ENCODE measurements at regions not wholly inside any gene's neighbourhood (a gene's known extent, or its start where the extent isn't known, plus 50 kb on each side); places are given as distances from the start of the nearest gene placed in this dataset.

DNA sequence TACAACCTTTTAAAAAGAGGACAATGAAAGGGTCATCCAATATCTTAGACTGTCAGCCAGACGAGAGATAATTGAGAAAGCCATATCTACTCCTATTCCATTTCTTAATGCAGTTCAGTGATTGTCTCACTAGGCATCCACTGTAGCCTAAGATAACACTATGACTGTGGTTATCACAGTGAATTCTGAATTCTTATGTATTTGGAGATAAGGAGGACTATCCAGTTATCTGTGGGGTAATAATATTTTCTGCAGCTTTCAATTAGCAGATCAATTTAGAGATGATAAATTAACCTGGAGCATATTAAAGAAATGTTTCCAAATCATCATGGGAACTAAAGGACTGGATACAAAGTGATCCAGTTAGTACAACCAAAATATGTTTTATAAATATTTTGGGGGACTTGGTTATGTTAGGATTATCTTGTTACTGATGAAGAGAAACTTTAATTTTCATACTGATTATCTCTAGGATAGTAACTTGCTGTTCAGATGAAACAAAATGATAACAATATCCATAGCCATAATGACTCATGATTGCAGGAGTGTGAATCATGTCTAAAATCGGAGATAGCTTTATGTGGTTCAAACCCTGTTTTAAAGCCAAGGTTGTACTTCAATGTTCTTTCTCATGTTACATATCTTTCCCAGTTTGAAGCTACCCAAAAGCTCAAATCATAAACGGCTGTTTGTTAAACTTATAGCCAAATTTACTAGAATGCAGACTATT is 1152.0 kb downstream of the HACE1 start:
- TF ChIP-seq SUZ12 (IDR thresholded peaks at IDR 0.05; ENCODE audit: low read length) (no peak), RFX5 (IDR thresholded peaks at IDR 0.05; ENCODE audit: borderline replicate concordance, low read depth, low read length) (no peak), NANOG (IDR thresholded peaks at IDR 0.05; ENCODE audit: insufficient read depth, low read depth, low read length, poor library complexity, severe bottlenecking) (no peak), EZH2 (IDR thresholded peaks at IDR 0.05; ENCODE audit: low read depth, low read length, severe bottlenecking) (no peak), TAF7 (optimal IDR thresholded peaks at IDR 0.05; ENCODE audit: borderline replicate concordance, low read depth, low read length) (no peak), FOSL1 (IDR thresholded peaks at IDR 0.05; ENCODE audit: insufficient read depth, low read depth, low read length) (no peak), CTBP2 (IDR thresholded peaks at IDR 0.05; ENCODE audit: borderline replicate concordance, insufficient read depth, insufficient read length, low read length) (no peak), ASH2L (IDR thresholded peaks at IDR 0.05; ENCODE audit: low read length) (no peak), TEAD4 (IDR thresholded peaks at IDR 0.05; ENCODE audit: low read depth, low read length) (no peak)
- TF ChIP-seq, protein P1, sequence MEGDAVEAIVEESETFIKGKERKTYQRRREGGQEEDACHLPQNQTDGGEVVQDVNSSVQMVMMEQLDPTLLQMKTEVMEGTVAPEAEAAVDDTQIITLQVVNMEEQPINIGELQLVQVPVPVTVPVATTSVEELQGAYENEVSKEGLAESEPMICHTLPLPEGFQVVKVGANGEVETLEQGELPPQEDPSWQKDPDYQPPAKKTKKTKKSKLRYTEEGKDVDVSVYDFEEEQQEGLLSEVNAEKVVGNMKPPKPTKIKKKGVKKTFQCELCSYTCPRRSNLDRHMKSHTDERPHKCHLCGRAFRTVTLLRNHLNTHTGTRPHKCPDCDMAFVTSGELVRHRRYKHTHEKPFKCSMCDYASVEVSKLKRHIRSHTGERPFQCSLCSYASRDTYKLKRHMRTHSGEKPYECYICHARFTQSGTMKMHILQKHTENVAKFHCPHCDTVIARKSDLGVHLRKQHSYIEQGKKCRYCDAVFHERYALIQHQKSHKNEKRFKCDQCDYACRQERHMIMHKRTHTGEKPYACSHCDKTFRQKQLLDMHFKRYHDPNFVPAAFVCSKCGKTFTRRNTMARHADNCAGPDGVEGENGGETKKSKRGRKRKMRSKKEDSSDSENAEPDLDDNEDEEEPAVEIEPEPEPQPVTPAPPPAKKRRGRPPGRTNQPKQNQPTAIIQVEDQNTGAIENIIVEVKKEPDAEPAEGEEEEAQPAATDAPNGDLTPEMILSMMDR (IDR thresholded peaks at IDR 0.05; ENCODE audit: control extremely low read depth in 1 of 3, insufficient read depth in 1 of 3, low read depth in 1 of 3, low read length in 3 of 3) = no peak

More for the DNA sequence above, 1152.0 kb downstream of the HACE1 start:
- no peak overlapping the region for H3K4me2 ChIP-seq (ENCODE audit: insufficient read depth in 1 of 2, low read depth in 2 of 2, low read length in 2 of 2)
- no peaks in the 10 kb centered on the region for H4K20me1 ChIP-seq (replicated peaks in 1 of 2; ENCODE audit: control insufficient read depth in 1 of 2, insufficient read depth in 2 of 2, low read length in 2 of 2)
- no peaks in the 10 kb centered on the region for H3K79me1 ChIP-seq (ENCODE audit: low read depth, low read length)
- no peak overlapping the region for H2BK120ac ChIP-seq (replicated peaks; ENCODE audit: low read depth, low read length)
- no peaks in the 10 kb centered on the region for H3K9me3 ChIP-seq (ENCODE audit: insufficient read depth in 2 of 2, low read depth in 1 of 2, low read length in 1 of 2)
- no peak overlapping the region for H2BK20ac ChIP-seq (ENCODE audit: low read length)
- H3K4ac ChIP-seq (replicated peaks; ENCODE audit: insufficient read length, low read depth, low read length) = no peak overlapping the region
- no peaks in the 10 kb centered on the region for H3K23me2 ChIP-seq (ENCODE audit: low read depth, low read length)
- no peak overlapping the region for H2AFZ ChIP-seq (ENCODE audit: low read length)
- H2AK5ac ChIP-seq (ENCODE audit: low read depth, low read length) = no peak overlapping the region
- no peaks in the 10 kb centered on the region for H3K79me2 ChIP-seq (ENCODE audit: control insufficient read depth in 1 of 2, insufficient read depth in 2 of 2, low read length in 2 of 2)
- no peak overlapping the region for H3K14ac ChIP-seq (ENCODE audit: insufficient read length)
- CTCF ChIA-PET (ENCODE audit: partially characterized antibody) = no interaction called here
- H2BK5ac ChIP-seq (ENCODE audit: low read depth, low read length) = no peak overlapping the region
- no peak overlapping the region for H3K56ac ChIP-seq (replicated peaks; ENCODE audit: insufficient read length, low read depth, low read length)
- H4K91ac ChIP-seq (replicated peaks; ENCODE audit: insufficient read length, low read length) = no peak overlapping the region
- 94% methylated on average over 3 of the region's 3 CpGs; no CpG with 5 or more reads in 1 of the 2 experiments for WGBS, 2 experiments (ENCODE audit: extremely low coverage in 1 of 2, insufficient coverage in 1 of 2, insufficient read length in 1 of 2, insufficient replicate concordance in 2 of 2, low coverage in 1 of 2, low lambda C conversion rate in 2 of 2, missing lambda C conversion rate in 1 of 2)
- POLR2A ChIA-PET (ENCODE audit: partially characterized antibody) = no interaction called here
- H3K9ac ChIP-seq (replicated peaks in 1 of 4; ENCODE audit: extremely low read depth in 1 of 4, low read depth in 3 of 4, low read length in 3 of 4) = no peak overlapping the region
- no peaks in the 10 kb centered on the region for H3K4me1 ChIP-seq (replicated peaks in 1 of 4; ENCODE audit: control insufficient read depth in 3 of 4, insufficient read depth in 4 of 4, low read length in 3 of 4)
- H4K5ac ChIP-seq (ENCODE audit: insufficient read length, low read depth, low read length) = no peak overlapping the region
- no peaks in the 10 kb centered on the region for H3K27me3 ChIP-seq (replicated peaks in 1 of 4; ENCODE audit: control insufficient read depth in 3 of 4, extremely low read depth in 1 of 4, insufficient read depth in 3 of 4, low read length in 3 of 4)
- H3K23ac ChIP-seq (ENCODE audit: insufficient read length) = no peak overlapping the region
- DNase-seq (ENCODE audit: low read depth in 1 of 2, low spot score in 2 of 2) (no peak), FAIRE-seq (no peak)
- H2BK15ac ChIP-seq (ENCODE audit: low read length) = no peak overlapping the region
- H3K27ac ChIP-seq (ENCODE audit: low read depth, low read length) = no peak overlapping the region
- H4K8ac ChIP-seq (ENCODE audit: extremely low read depth, insufficient read depth, low read length) = no peak overlapping the region
- H3K18ac ChIP-seq (ENCODE audit: extremely low read depth, low read length) = no peak overlapping the region
- H2BK12ac ChIP-seq (ENCODE audit: low read depth, low read length) = no peak overlapping the region
- H3K4me3 ChIP-seq (ENCODE audit: extremely low read depth in 1 of 4, insufficient read depth in 2 of 4, low read depth in 3 of 4, low read length in 4 of 4) = no peak overlapping the region
- H3K36me3 ChIP-seq (ENCODE audit: control insufficient read depth in 2 of 4, insufficient read depth in 4 of 4, low read length in 3 of 4) = no peaks in the 10 kb centered on the region

Data from H1 (cell line).